ENCODE measurements at regions not wholly inside any gene's neighbourhood (a gene's known extent, or its start where the extent isn't known, plus 50 kb on each side); places are given as distances from the start of the nearest gene placed in this dataset.

DNA sequence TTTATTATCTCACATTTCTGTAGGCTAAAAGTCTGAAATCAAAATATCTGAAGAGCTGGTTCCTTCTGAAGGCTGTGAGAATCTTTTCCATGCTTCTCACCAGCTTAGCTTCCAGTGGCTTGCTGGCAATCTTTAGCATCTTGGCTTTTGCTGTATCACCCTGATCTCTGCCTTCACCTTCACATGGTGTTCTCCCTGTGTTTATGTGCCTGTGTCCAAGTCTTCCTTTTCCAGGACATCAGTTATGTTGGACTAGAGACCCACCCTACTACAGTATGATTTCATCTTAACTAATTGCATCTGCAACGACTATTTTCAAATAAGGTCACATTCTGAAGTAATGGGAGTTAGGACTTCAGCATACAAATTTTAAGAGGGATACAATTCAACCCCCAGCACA is 772.3 kb upstream of the ADAMTS5 start:
- Mint-ChIP-seq H3K36me3 (no peaks in the 10 kb centered on the region), H3K4me1 (no peaks in the 10 kb centered on the region), H3K27ac (no peak overlapping the region), H3K27me3 (no peaks in the 10 kb centered on the region), H3K4me3 (no peak overlapping the region), H3K9me3 (ENCODE audit: low read depth) (peaks cover 6% of the 10 kb centered on the region)
- CTCF ChIA-PET = no interaction called here
- ATAC-seq (no peak), DNase-seq (no peak)

DNA sequence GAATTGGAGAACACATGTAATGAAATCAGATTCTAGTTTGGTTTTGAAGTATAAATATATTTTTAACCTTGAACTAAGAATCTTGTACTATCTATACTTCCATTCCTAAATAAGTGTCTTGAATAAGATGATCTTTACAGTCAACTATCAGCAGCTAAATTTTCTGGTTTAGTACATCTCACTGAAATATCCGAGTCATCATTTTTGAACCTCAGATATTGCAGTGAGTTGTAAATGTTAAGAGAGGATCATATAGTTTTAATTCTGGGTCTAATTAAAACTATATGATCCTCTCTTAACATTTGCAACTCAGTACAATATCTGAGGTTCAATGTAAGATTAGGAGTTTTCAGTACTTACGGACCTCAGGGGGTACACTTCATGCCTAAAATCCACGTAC is 768.8 kb upstream of the ADAMTS5 start:
- CTCF ChIA-PET = no interaction called here
- Mint-ChIP-seq H3K4me3 (no peak overlapping the region), H3K27me3 (no peaks in the 10 kb centered on the region), H3K4me1 (no peaks in the 10 kb centered on the region), H3K36me3 (no peaks in the 10 kb centered on the region), H3K27ac (no peak overlapping the region), H3K9me3 (ENCODE audit: low read depth) (peaks cover 2% of the 10 kb centered on the region)
- ATAC-seq = no peak
- no peak for DNase-seq

DNA sequence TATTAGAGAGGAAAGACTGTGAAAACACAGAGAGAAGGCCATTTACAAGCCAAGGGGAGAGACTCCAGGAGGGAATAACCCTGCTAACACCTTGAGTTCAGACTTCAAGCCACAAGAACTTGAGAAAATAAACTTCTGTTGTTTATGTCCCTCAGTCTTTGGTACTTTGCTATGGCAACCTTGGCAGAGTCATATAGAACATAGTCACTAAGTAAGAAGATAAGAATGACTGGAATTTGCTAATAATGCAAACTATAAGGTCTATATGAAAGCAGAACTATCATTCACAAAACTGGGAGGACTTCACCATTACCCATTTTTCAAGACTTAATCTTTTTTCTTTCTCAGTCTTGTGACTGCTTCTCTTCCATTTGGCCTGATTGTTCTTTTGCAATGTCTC is 767.3 kb upstream of the ADAMTS5 start:
- ATAC-seq (no peak), DNase-seq (no peak)
- Mint-ChIP-seq H3K4me1 (no peaks in the 10 kb centered on the region), H3K9me3 (ENCODE audit: low read depth) (peaks cover 2% of the 10 kb centered on the region), H3K36me3 (no peaks in the 10 kb centered on the region), H3K4me3 (no peak overlapping the region), H3K27me3 (no peaks in the 10 kb centered on the region), H3K27ac (no peak overlapping the region)
- CTCF ChIA-PET = no interaction called here

DNA sequence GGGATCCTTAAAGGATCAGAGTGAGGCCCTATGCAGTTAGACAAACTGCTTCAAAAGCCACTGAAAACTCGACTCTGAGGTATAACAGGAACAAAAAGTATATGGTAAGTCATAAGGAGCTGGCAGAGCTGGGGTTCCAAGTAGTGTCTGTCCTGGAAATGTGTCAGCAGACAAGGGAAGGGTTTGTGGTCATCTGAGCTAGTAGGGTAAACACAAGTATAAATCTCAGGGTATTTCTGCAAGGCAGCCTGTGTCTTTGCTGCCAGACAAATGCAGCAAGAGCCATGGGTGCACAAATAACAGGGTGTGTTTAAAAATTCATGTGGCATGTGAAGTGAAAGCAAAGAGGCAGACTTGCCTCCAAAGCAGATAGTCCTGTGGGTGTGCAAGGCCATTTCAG is 759.0 kb upstream of the ADAMTS5 start:
- Mint-ChIP-seq H3K4me1 (no peaks in the 10 kb centered on the region), H3K27ac (no peak overlapping the region), H3K36me3 (no peaks in the 10 kb centered on the region), H3K27me3 (no peaks in the 10 kb centered on the region), H3K4me3 (no peak overlapping the region), H3K9me3 (ENCODE audit: low read depth) (peaks cover 7% of the 10 kb centered on the region)
- CTCF ChIA-PET = no interaction called here
- no peak for ATAC-seq
- no peak for DNase-seq

DNA sequence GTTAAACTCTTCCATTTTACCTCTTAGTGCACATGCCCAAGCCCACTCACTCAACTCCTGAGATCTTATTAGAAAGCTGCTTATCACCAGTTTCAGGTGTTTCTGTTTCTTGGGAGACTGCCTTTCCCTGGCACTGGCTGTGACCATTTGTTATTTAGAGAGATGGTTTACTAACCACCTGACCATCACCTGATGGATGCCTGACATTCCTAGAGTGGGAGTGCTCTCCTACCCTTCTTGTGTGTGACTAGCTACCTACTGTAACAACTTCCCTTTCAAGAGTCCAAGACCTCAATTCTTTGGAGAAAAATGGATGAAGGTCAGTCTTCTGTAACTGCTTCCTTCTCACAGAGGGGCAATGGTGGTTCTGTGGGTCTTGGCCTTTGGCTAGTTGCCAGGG is 755.2 kb upstream of the ADAMTS5 start:
- no peaks in the 10 kb centered on the region for H3K36me3 Mint-ChIP-seq
- no peak overlapping the region for H3K27ac Mint-ChIP-seq
- no peak overlapping the region for H3K4me3 Mint-ChIP-seq
- no peak for DNase-seq
- ATAC-seq = no peak
- CTCF ChIA-PET = no interaction called here
- H3K27me3 Mint-ChIP-seq = no peaks in the 10 kb centered on the region
- H3K9me3 Mint-ChIP-seq (ENCODE audit: low read depth) = peaks cover 6% of the 10 kb centered on the region
- H3K4me1 Mint-ChIP-seq = no peaks in the 10 kb centered on the region

DNA sequence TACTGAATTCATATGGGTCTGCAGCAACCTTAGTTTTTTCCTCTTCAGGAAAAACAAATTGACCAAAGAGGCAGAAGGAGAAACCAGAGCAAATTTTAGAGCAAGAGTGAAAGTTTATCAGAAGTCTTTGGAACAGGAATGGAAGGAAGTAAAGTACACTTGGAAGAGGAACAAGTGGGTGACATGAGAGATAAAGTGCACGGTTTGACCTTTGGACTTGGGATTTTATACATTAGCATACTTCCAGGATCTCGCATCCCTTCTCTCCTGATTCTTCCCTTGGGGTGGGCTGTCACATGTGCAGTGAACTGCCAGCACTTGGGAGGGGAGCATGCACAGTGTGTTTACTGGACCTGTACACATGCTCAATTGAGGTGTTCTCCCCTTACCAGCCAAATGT is 754.8 kb upstream of the ADAMTS5 start:
- Mint-ChIP-seq H3K4me3 (no peak overlapping the region), H3K9me3 (ENCODE audit: low read depth) (peaks cover 6% of the 10 kb centered on the region), H3K4me1 (no peaks in the 10 kb centered on the region), H3K27ac (no peak overlapping the region), H3K36me3 (no peaks in the 10 kb centered on the region), H3K27me3 (no peaks in the 10 kb centered on the region)
- DNase-seq (no peak), ATAC-seq (no peak)
- CTCF ChIA-PET = no interaction called here

DNA sequence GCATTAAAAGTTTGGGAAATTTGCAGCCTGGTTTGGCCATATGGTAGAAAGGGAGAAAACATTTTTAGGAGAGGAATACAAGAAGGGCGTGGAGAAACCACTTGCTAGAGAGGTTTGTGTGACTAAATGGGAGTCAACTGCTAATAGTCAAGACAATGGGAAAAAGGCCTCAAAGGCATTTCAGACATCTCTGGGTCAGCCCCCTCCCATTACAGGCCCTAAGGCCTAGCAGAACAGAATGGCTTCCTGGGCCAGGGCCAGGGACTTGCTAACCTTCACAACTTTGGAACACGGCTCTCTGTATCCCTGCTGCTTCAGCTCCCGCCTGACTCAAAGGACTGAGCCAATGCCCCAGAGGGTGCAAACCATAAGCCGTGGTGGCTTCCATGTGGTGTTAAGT is 752.3 kb upstream of the ADAMTS5 start:
- DNase-seq = no peak
- Mint-ChIP-seq H3K9me3 (ENCODE audit: low read depth) (peaks cover 4% of the 10 kb centered on the region), H3K4me3 (no peak overlapping the region), H3K27ac (no peak overlapping the region), H3K4me1 (no peaks in the 10 kb centered on the region), H3K36me3 (no peaks in the 10 kb centered on the region), H3K27me3 (no peaks in the 10 kb centered on the region)
- CTCF ChIA-PET = no interaction called here
- ATAC-seq = no peak

DNA sequence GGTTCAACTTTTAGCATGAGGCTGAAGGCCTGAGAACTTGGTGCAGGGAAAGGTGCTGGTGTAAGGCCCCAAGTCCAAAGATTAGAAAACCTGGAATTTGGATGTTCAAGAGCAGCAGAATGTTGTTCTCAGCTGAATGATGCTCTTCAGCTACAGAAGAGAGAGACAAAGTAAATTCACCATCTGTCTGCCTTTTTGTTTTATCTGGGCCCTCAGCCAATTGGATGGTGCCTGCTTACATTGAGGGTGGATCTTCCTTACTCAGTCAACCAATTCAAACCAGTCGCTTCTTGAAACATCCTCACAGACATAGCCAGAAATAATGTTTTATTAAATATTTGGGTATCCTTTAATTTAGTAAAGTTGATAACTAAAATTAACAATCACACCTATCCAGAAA is 748.2 kb upstream of the ADAMTS5 start:
- DNase-seq (no peak), ATAC-seq (no peak)
- peaks cover 5% of the 10 kb centered on the region for H3K9me3 Mint-ChIP-seq (ENCODE audit: low read depth)
- H3K4me1 Mint-ChIP-seq = no peaks in the 10 kb centered on the region
- no peak overlapping the region for H3K27ac Mint-ChIP-seq
- H3K27me3 Mint-ChIP-seq = no peaks in the 10 kb centered on the region
- H3K4me3 Mint-ChIP-seq = no peak overlapping the region
- H3K36me3 Mint-ChIP-seq = no peaks in the 10 kb centered on the region
- CTCF ChIA-PET = no interaction called here

DNA sequence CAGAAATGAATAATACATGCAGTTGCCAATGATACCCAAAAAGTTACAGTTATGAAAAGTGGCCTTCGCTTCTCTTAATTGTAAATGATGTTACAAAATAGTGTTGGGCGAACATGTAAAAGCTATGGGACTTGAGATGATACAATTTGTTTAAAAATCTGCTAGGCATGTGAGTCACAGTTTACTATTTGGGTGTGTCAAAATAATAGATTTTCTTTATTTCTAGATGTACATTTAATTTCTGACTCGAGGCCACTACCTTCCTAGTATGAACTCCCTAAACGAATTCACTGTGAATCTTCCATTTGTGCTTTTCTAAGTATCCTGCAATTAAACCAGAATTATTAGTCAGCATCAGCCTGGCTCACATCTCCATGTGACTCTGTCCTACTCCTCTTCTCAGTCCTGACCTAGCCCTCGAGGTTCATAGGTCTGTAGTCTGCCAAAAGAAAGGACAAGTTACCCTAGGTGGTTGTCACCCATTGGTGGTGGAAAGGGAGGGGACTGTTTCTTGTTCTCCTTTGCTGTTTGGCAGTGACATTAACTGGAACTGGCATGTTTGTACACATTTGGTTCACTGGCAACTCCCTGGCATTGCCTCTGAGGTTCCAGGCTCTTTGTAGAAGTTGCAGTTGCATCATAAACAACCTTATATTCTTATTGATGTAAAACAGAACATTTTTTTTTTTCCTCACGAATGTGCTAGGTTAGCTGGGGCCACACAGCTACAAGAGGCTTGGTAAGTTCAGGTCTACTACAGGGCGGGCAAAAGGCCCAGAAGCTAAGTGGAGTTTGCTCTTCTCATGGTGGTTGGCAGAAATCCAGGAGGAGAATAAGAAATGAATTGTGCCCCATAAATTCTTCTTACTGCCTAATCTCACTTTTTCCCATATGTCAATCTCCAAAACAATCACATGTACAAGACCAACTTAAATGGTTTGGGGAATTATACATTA is 746.5 kb upstream of the ADAMTS5 start:
- ATAC-seq (no peak), DNase-seq (no peak)
- H3K36me3 Mint-ChIP-seq = no peaks in the 10 kb centered on the region
- no peaks in the 10 kb centered on the region for H3K27me3 Mint-ChIP-seq
- H3K4me3 Mint-ChIP-seq = no peak overlapping the region
- no peak overlapping the region for H3K27ac Mint-ChIP-seq
- no peaks in the 10 kb centered on the region for H3K4me1 Mint-ChIP-seq
- H3K9me3 Mint-ChIP-seq (ENCODE audit: low read depth) = peaks cover 3% of the 10 kb centered on the region
- CTCF ChIA-PET = no interaction called here

DNA sequence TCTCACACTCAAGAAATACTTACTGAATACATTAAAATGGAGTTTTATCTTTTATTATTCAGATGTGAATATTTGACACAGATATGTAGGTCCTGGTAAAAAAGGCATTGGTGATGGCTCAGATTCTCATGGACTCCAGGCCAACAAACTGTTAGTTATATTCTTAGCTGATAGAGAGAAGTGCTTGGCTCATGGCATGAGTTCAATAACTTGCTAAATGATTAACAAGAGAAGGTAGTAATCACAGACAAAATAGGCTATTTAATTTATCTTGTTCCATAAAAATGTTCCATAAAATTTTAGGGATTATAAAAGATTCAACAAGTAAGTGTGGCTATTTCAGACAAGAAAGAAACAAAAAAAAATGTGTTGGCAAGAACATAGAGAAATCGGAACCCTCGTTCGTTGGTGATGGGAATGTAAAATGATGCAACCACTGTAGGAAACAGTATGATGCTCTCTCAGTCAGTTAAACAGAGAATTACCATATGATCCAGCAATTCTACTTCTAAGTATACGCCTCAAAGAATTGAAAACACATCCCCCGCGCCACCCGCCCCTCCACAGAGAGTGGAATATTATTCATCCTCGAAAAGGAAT is 737.8 kb upstream of the ADAMTS5 start:
- DNase-seq (no peak), ATAC-seq (no peak)
- CTCF ChIA-PET = no interaction called here
- Mint-ChIP-seq H3K9me3 (ENCODE audit: low read depth) (peaks cover 2% of the 10 kb centered on the region), H3K36me3 (no peaks in the 10 kb centered on the region), H3K27me3 (no peaks in the 10 kb centered on the region), H3K27ac (no peak overlapping the region), H3K4me3 (no peak overlapping the region), H3K4me1 (no peaks in the 10 kb centered on the region)

DNA sequence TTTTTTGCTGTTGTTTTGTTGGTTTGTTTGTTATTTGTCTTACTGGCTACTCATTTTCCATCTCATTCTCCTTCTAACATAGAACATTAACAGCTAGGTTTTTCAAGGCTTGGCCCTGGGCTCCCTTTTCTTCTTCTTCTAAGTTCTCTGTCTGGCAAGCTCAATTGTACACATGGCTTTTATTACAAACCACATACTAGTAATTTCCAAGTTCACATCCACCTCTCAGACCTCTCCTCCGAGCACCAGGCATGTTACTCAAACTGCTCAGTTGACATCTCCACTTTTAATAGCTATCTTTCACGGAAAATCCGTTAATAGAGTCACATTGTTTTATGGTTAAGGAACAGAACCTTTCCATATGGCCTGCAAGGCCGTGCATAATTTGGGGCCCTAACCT is 736.9 kb upstream of the ADAMTS5 start:
- Mint-ChIP-seq H3K36me3 (no peaks in the 10 kb centered on the region), H3K9me3 (ENCODE audit: low read depth) (peaks cover 2% of the 10 kb centered on the region), H3K4me1 (no peaks in the 10 kb centered on the region), H3K4me3 (no peak overlapping the region), H3K27ac (no peak overlapping the region), H3K27me3 (no peaks in the 10 kb centered on the region)
- no peak for ATAC-seq
- no peak for DNase-seq
- CTCF ChIA-PET = no interaction called here

DNA sequence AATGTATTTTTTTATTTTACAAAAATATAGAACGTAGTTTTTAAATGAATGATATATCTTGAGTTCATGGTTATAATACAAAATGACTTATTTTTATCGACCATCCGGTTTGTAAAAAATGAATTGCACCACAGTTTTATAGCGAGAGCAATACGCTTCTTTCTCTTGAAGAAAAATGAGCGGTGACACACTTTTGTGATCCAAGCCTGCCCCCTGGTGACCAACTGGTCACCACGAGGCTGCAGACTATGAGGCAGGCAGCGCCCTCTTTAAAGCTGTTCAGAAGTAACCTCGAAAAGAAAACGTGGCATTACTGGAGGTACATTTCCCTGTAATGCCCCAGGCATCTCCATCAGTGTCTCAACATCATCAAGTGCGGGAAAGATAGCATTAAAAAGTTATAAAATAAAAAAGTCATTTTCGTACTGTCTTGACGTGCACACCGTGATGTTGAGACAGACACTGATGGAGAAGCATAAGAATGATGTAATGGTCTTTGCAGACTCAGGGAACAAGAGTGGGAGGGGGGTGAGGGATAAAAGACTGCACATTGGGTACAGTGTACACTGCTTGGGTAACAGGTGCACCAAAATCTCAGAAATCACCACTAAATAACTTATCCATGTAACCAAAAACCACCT is 734.2 kb upstream of the ADAMTS5 start:
- no peak overlapping the region for H3K4me3 Mint-ChIP-seq
- DNase-seq (peak; percentile 61), ATAC-seq (peak; percentile 30)
- H3K4me1 Mint-ChIP-seq = no peaks in the 10 kb centered on the region
- CTCF ChIA-PET = interaction anchor here (0.9 to 1.8 kb wide), 3 partner anchors 820 to 1044 kb away, joined by 3 to 6 read pairs (median 6); no protein-coding TSS in a partner anchor
- H3K36me3 Mint-ChIP-seq = no peaks in the 10 kb centered on the region
- peaks cover 2% of the 10 kb centered on the region for H3K9me3 Mint-ChIP-seq (ENCODE audit: low read depth)
- H3K27ac Mint-ChIP-seq = no peak overlapping the region
- H3K27me3 Mint-ChIP-seq = no peaks in the 10 kb centered on the region

DNA sequence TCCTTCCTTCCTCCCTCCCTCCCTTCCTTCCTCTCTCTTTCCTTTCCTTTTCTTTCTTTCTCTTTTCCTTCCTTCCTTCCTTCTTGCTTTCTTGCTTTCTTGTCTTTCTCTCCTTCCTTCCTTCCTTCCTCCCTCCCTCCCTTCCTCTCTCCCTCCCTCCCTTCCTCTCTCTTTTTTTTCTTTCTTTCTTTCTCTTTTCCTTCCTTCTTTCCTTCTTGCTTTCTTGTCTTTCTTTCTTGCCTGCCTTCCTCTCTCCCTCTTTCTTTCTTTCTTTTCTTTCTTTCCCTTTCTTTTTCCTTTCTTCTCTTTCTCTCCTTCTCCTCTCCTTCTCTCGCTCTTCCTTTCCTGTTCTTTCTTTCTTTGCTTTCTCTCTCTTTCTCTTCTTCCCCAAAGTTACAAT is 728.4 kb upstream of the ADAMTS5 start:
- Mint-ChIP-seq H3K36me3 (no peaks in the 10 kb centered on the region), H3K27ac (no peak overlapping the region), H3K4me1 (no peaks in the 10 kb centered on the region), H3K9me3 (ENCODE audit: low read depth) (no peaks in the 10 kb centered on the region), H3K27me3 (no peaks in the 10 kb centered on the region), H3K4me3 (no peak overlapping the region)
- ATAC-seq (no peak), DNase-seq (no peak)
- CTCF ChIA-PET = no interaction called here

DNA sequence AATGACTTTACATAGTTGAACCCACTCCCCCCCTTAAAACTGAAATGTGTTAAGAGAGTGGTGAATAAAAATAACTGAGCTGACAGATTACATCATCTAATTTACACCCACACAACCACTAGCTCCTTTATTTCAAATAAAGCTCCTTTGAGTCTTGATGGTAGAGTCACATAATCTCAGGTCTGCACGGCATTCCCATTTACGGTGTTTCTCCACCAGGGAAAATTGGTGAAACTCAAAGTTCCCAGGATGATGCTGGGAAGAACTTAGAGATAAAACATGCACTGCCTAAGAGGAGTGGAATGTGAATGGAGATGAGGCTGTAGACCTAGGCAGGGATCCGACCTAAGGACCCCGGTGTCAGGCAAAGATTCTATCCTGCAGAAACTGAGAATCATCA is 727.8 kb upstream of the ADAMTS5 start:
- no peak overlapping the region for H3K4me3 Mint-ChIP-seq
- no peak overlapping the region for H3K27ac Mint-ChIP-seq
- H3K36me3 Mint-ChIP-seq = no peaks in the 10 kb centered on the region
- no peaks in the 10 kb centered on the region for H3K27me3 Mint-ChIP-seq
- ATAC-seq (no peak), DNase-seq (no peak)
- no peaks in the 10 kb centered on the region for H3K4me1 Mint-ChIP-seq
- CTCF ChIA-PET = no interaction called here
- H3K9me3 Mint-ChIP-seq (ENCODE audit: low read depth) = no peaks in the 10 kb centered on the region

Measured in activated CD8-positive, alpha-beta memory T cell treated with anti-CD3 and anti-CD28 coated beads, Interleukin-2, amount 10 ng/mL, durations not matched to agents 7 days and 5 days (primary cell).